Body of pancreas (tissue), 4 donors: ENCODE measurements at regions not wholly inside any gene's neighbourhood (a gene's known extent, or its start where the extent isn't known, plus 50 kb on each side); places are given as distances from the start of the nearest gene placed in this dataset.

Source experiments
- POLR2A ChIP-seq, 3 donors: fragments of 450-650 bp; IDR thresholded peaks; one replicate each; pipeline ENCODE4 v1.6.1; 2016; ENCODE audit warnings: antibody characterized with exemption in 3 of 3, mild to moderate bottlenecking in 2 of 3
- TF ChIP-seq, protein P1 (sequence below), 7 experiments: fragments of 450-650 bp in 4 of 7; fragments of 200-600 bp in 3 of 7; sonication (generic) in 3 of 7; IDR thresholded peaks; one replicate each; pipeline ENCODE4 v1.5.1; 2016 to 2019; ENCODE audit warnings: antibody characterized with exemption in 7 of 7

DNA sequence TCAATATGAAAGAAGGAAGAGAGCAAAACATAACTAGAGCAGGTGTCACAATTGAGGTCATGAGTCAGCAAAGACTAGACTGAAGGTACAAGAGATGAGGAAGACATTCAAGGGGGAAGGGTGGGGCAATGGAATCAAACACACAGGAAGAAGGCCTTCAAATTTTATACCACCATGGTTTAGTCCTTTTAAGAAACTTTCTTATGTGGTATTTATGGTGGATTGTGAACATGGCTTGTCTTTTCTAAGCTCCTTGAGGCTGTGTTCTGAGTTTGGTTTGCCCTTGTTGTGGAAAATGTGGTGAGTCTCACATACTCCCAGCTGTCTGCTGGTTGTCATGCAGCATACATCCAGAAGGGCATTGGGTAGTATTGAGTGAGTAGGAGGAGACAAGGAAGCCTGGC lies 62.1 kb downstream of the NABP1 start:
- TF ChIP-seq, protein P1, sequence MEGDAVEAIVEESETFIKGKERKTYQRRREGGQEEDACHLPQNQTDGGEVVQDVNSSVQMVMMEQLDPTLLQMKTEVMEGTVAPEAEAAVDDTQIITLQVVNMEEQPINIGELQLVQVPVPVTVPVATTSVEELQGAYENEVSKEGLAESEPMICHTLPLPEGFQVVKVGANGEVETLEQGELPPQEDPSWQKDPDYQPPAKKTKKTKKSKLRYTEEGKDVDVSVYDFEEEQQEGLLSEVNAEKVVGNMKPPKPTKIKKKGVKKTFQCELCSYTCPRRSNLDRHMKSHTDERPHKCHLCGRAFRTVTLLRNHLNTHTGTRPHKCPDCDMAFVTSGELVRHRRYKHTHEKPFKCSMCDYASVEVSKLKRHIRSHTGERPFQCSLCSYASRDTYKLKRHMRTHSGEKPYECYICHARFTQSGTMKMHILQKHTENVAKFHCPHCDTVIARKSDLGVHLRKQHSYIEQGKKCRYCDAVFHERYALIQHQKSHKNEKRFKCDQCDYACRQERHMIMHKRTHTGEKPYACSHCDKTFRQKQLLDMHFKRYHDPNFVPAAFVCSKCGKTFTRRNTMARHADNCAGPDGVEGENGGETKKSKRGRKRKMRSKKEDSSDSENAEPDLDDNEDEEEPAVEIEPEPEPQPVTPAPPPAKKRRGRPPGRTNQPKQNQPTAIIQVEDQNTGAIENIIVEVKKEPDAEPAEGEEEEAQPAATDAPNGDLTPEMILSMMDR (IDR thresholded peaks at IDR 0.05) = no peak
- TF ChIP-seq POLR2A (IDR thresholded peaks at IDR 0.05) = no peak
